HepG2 (cell line): ENCODE measurements at regions not wholly inside any gene's neighbourhood (a gene's known extent, or its start where the extent isn't known, plus 50 kb on each side); places are given as distances from the start of the nearest gene placed in this dataset.

Experiments used
- ATAC-seq: fragments of 200-7000 bp; cut with Tn5 transposase; 3 replicates; pipeline ENCODE4 v1.9.1; 2020; ENCODE audit warnings: mild to moderate bottlenecking, moderate library complexity
- BruUV-seq: library from RNA; stranded (reverse); fragments of 400-500 nt; replicated peaks from 2 replicates; lab custom pipeline; 2021; lab: Mats Ljungman, UMichigan
- CTCF ChIA-PET: fragments of 300-600 bp; formaldehyde crosslinking; extraction: SDS; loops from one replicate; lab custom pipeline; 2021; ENCODE audit warnings: low total read pairs, inconsistent platforms, low intra/inter-chr PET ratio; lab: Yijun Ruan, JAX
- POLR2A ChIA-PET: fragments of 350-600 bp; sonication (Branson Sonifier 250); formaldehyde crosslinking; loops from one replicate; lab custom pipeline; 2020; ENCODE audit warnings: antibody characterized with exemption, inconsistent platforms; lab: Yijun Ruan, JAX
- DNase-seq: peaks from one replicate; pipeline ENCODE4 v3.0.0-alpha.2; 2015; ENCODE audit warnings: low spot score
- FAIRE-seq: peaks from 3 replicates; lab custom pipeline; 2011; peaks lifted over from hg19 to GRCh38; lab: Jason Lieb, UNC
- H2AFZ ChIP-seq: one replicate; pipeline ENCODE4 v1.6.1; 2011; ENCODE audit warnings: low read length, inconsistent platforms
- H3K27ac ChIP-seq: fragments of 300-600 bp; 3 replicates; pipeline ENCODE4 v1.8.0; 2011; ENCODE audit warnings: mixed run types, mild to moderate bottlenecking, mixed read lengths, low read length, inconsistent platforms; ENCODE audit not compliant: insufficient read depth; ENCODE audit errors: extremely low read length
- H3K27me3 ChIP-seq, 2 experiments: fragments of 200-600 bp in 1 of 2; 2 replicates in 1 of 2; 3 replicates in 1 of 2; pipeline versions ENCODE4 v1.6.0 to v1.8.0; 2011; ENCODE audit warnings: low read length in 2 of 2, mild to moderate bottlenecking in 2 of 2, moderate library complexity in 2 of 2, inconsistent platforms in 1 of 2; ENCODE audit not compliant: insufficient read depth in 2 of 2, control insufficient read depth in 1 of 2
- H3K36me3 ChIP-seq, 2 experiments: fragments of 200-600 bp in 1 of 2; replicated peaks in 1 of 2; 2 replicates in 1 of 2; 3 replicates in 1 of 2; pipeline versions ENCODE4 v1.5.1 to v1.8.0; 2011; ENCODE audit warnings: low read length in 2 of 2, inconsistent platforms in 1 of 2; ENCODE audit not compliant: insufficient read depth in 2 of 2, control insufficient read depth in 1 of 2
- H3K4me1 ChIP-seq: 2 replicates; pipeline ENCODE4 v1.5.1; 2012; ENCODE audit warnings: low read length, inconsistent platforms; ENCODE audit not compliant: insufficient read depth
- H3K4me2 ChIP-seq: 2 replicates; pipeline ENCODE4 v1.6.0; 2011; ENCODE audit warnings: low read depth, low read length, inconsistent platforms
- H3K4me3 ChIP-seq, 3 experiments: fragments of 200-600 bp in 1 of 3; sonication (generic), shearing (Covaris generic) in 1 of 3; replicated peaks in 1 of 3; 2 replicates each; pipeline ENCODE4 v1.5.1; 2011 to 2016; ENCODE audit warnings: low read length in 3 of 3, inconsistent platforms in 2 of 3, low read depth in 2 of 3, mild to moderate bottlenecking in 2 of 3, control low read depth in 1 of 3, mixed read lengths in 1 of 3; ENCODE audit not compliant: insufficient read depth in 1 of 3
- H3K79me2 ChIP-seq: one replicate; pipeline ENCODE4 v1.6.1; 2011; ENCODE audit warnings: low read length, inconsistent platforms; ENCODE audit not compliant: insufficient read depth
- H3K9ac ChIP-seq: 2 replicates; pipeline ENCODE4 v1.6.0; 2011; ENCODE audit warnings: mild to moderate bottlenecking, low read depth, low read length, inconsistent platforms; ENCODE audit not compliant: insufficient read depth
- H3K9me3 ChIP-seq: 2 replicates; pipeline ENCODE4 v1.5.1; 2012; ENCODE audit warnings: mild to moderate bottlenecking, low read length
- H4K20me1 ChIP-seq: 2 replicates; pipeline ENCODE4 v1.6.0; 2011; ENCODE audit warnings: inconsistent platforms, mild to moderate bottlenecking, low read length, moderate library complexity; ENCODE audit not compliant: insufficient read depth
- ARID5B ChIP-seq: IDR thresholded peaks from 2 replicates; pipeline ENCODE4 v1.4.0; 2020; ENCODE audit warnings: mild to moderate bottlenecking, missing genetic modification reagents
- CREB1 ChIP-seq, 2 experiments: fragments of 450-650 bp in 1 of 2; IDR thresholded peaks; 2 replicates each; pipeline ENCODE4 v1.6.1; 2016 to 2017; ENCODE audit warnings: control low read depth in 1 of 2, mild to moderate bottlenecking in 1 of 2, missing compliant biosample characterization in 1 of 2, missing genetic modification characterization in 1 of 2
- CREB3 ChIP-seq: sonication (generic); formaldehyde crosslinking; IDR thresholded peaks from 2 replicates; pipeline ENCODE4 v1.5.0; 2020; ENCODE audit warnings: missing genetic modification reagents
- KDM2A ChIP-seq: sonication (generic); formaldehyde crosslinking; IDR thresholded peaks from 2 replicates; pipeline ENCODE4 v1.4.0; 2020; ENCODE audit warnings: low read depth, missing genetic modification reagents, borderline replicate concordance
- MTA3 ChIP-seq: sonication (generic); formaldehyde crosslinking; IDR thresholded peaks from 2 replicates; pipeline ENCODE4 v1.4.0; 2020; ENCODE audit warnings: missing genetic modification reagents
- NFYC ChIP-seq: IDR thresholded peaks from 2 replicates; pipeline ENCODE4 v1.6.1; 2016; ENCODE audit warnings: missing genetic modification reagents, missing compliant biosample characterization
- SALL1 ChIP-seq: sonication (generic); formaldehyde crosslinking; IDR thresholded peaks from 2 replicates; pipeline ENCODE4 v1.8.0; 2022; ENCODE audit warnings: mild to moderate bottlenecking, missing genetic modification reagents
- SALL2 ChIP-seq: sonication (generic); formaldehyde crosslinking; IDR thresholded peaks from 2 replicates; pipeline ENCODE4 v1.8.1; 2023; ENCODE audit warnings: mild to moderate bottlenecking, missing genetic modification reagents, inconsistent platforms
- ZNF20 ChIP-seq: sonication (generic); formaldehyde crosslinking; IDR thresholded peaks from 2 replicates; pipeline ENCODE4 v1.4.0; 2020; ENCODE audit warnings: mild to moderate bottlenecking, moderate library complexity, missing genetic modification reagents
- ZNF335 ChIP-seq: sonication (generic); formaldehyde crosslinking; IDR thresholded peaks from 2 replicates; pipeline ENCODE4 v1.4.0; 2020; ENCODE audit warnings: missing genetic modification reagents
- ZNF431 ChIP-seq: sonication (generic); formaldehyde crosslinking; IDR thresholded peaks from 2 replicates; pipeline ENCODE4 v1.9.0; 2022; ENCODE audit warnings: missing genetic modification reagents, low read depth, mild to moderate bottlenecking, borderline replicate concordance
- ZNF501 ChIP-seq: sonication (generic); formaldehyde crosslinking; IDR thresholded peaks from 2 replicates; pipeline ENCODE4 v1.5.1; 2020; ENCODE audit warnings: mild to moderate bottlenecking, moderate library complexity, missing genetic modification reagents
- ZNF570 ChIP-seq: sonication (generic); formaldehyde crosslinking; IDR thresholded peaks from 2 replicates; pipeline ENCODE4 v1.4.0; 2020; ENCODE audit warnings: mild to moderate bottlenecking, missing genetic modification reagents, borderline replicate concordance
- ZSCAN20 ChIP-seq: sonication (generic); formaldehyde crosslinking; IDR thresholded peaks from 2 replicates; pipeline ENCODE4 v1.4.0; 2020; ENCODE audit warnings: missing genetic modification reagents, mild to moderate bottlenecking, borderline replicate concordance
- WGBS: methylation state at CpG from one replicate; pipeline ENCODE4 v1.1.6; 2017; ENCODE audit warnings: low lambda C conversion rate; 5-methylcytosine and 5-hydroxymethylcytosine counted together
- in situ Hi-C: cut with HindIII; loops from 2 replicates; pipeline ENCODE4 v1.10.0; 2017; ENCODE audit warnings: low pct_unique_long_range_greater_than_20kb; ENCODE audit not compliant: extremely low pct_ligation_motif_present
- intact Hi-C: fragments of 100-400 bp; cut with micrococcal nuclease; formaldehyde crosslinking; loops from one replicate; pipeline ENCODE4 v1.10.0; 2022; ENCODE audit not compliant: unreplicated experiment

GRCh38 chr19:30824809-30825208 lies 452.6 kb downstream of the ZNF536 start:
- Histone ChIP-seq H2AFZ (no peak overlapping the region), H3K36me3 (no peaks in the 10 kb centered on the region), H3K4me2 (no peak overlapping the region), H3K9ac (no peak overlapping the region), H3K27me3 (no peaks in the 10 kb centered on the region), H3K4me1 (no peaks in the 10 kb centered on the region), H3K4me3 (no peak overlapping the region), H3K79me2 (no peaks in the 10 kb centered on the region), H4K20me1 (no peaks in the 10 kb centered on the region), H3K27ac (no peak overlapping the region), H3K9me3 (peaks cover 52% of the 10 kb centered on the region)
- intact Hi-C loops (no loop called here), in situ Hi-C loops (no loop called here)
- ChIA-PET POLR2A (no interaction called here), CTCF (no interaction called here)
- ATAC-seq (no peak), FAIRE-seq (no peak), DNase-seq (no peak)
- no TSS peak for BruUV-seq
- WGBS = 47% methylated on average over 2 of the region's 2 CpGs
- no peak for TF ChIP-seq ZNF20 (CRISPR knock-in tag)
- TF ChIP-seq CREB1 (IDR thresholded peaks at IDR 0.05) = peak; percentile 94
- no peak for TF ChIP-seq CREB1 (CRISPR knock-in tag; IDR thresholded peaks at IDR 0.05)
- TF ChIP-seq ZNF335 (CRISPR knock-in tag) = no peak
- TF ChIP-seq SALL2 (CRISPR knock-in tag) = no peak
- TF ChIP-seq ZNF570 (CRISPR knock-in tag) = no peak

GRCh38 chr19:30817965-30818567 lies 445.9 kb downstream of the ZNF536 start:
- ATAC-seq = peak; percentile 66
- H3K4me1 ChIP-seq = peaks cover 38% of the 10 kb centered on the region
- peak; percentile 71 for TF ChIP-seq ARID5B (CRISPR knock-in tag)
- no peak for TF ChIP-seq KDM2A (CRISPR knock-in tag)
- TF ChIP-seq CREB3 (CRISPR knock-in tag) = no peak
- TF ChIP-seq NFYC (CRISPR knock-in tag) = no peak
- TF ChIP-seq MTA3 = no peak
- TF ChIP-seq ZNF431 (CRISPR knock-in tag) = no peak
- no peak for TF ChIP-seq ZSCAN20 (CRISPR knock-in tag)
- TF ChIP-seq SALL1 (CRISPR knock-in tag) = peak; percentile 49; the same call in 1 of the 2 replicates
- no peak for TF ChIP-seq ZNF501 (CRISPR knock-in tag)

More at GRCh38 chr19:30817965-30818567, 445.9 kb downstream of the ZNF536 start:
- BruUV-seq = no TSS peak
- Histone ChIP-seq H3K27me3 (no peaks in the 10 kb centered on the region), H3K9ac (no peak overlapping the region), H3K4me3 (no peak overlapping the region), H3K4me2 (0 out of 2 replicates have a peak overlapping the region, but pooled peaks have one; percentile 5), H3K79me2 (no peaks in the 10 kb centered on the region), H4K20me1 (no peaks in the 10 kb centered on the region), H3K9me3 (peaks cover 57% of the 10 kb centered on the region), H3K27ac (peak overlapping the region; percentile 7), H3K36me3 (no peaks in the 10 kb centered on the region), H2AFZ (no peak overlapping the region)
- peak; percentile 53 for FAIRE-seq
- CTCF ChIA-PET = no interaction called here
- POLR2A ChIA-PET = no interaction called here
- intact Hi-C loops = no loop called here
- in situ Hi-C loops = no loop called here
- WGBS = 46% methylated on average over 3 of the region's 3 CpGs
- DNase-seq = peak; percentile 38
